Calu3 (cell line): ENCODE measurements at regions not wholly inside any gene's neighbourhood (a gene's known extent, or its start where the extent isn't known, plus 50 kb on each side); places are given as distances from the start of the nearest gene placed in this dataset.

Experiments used
- BruUV-seq: library from RNA; stranded (reverse); fragments of 400-500 nt; replicated peaks from 2 replicates; lab custom pipeline; 2021; lab: Mats Ljungman, UMichigan
- CTCF ChIA-PET: fragments of 300-600 bp; sonication (Branson Sonifier 250); formaldehyde crosslinking; loops from one replicate; lab custom pipeline; 2022; ENCODE audit warnings: antibody characterized with exemption; lab: Charles Lee
- DNase-seq: peaks from one replicate; pipeline ENCODE4 v3.0.0; 2022
- H3K27ac Mint-ChIP-seq: one replicate; pipeline ENCODE4 v1.8.0; 2022; ENCODE audit warnings: mixed read lengths; ENCODE audit not compliant: unreplicated experiment
- H3K27me3 Mint-ChIP-seq: one replicate; pipeline ENCODE4 v1.8.0; 2022; ENCODE audit warnings: mixed read lengths; ENCODE audit not compliant: unreplicated experiment
- H3K36me3 Mint-ChIP-seq: one replicate; pipeline ENCODE4 v1.8.0; 2022; ENCODE audit warnings: mild to moderate bottlenecking, moderate library complexity, mixed read lengths; ENCODE audit not compliant: insufficient read depth, unreplicated experiment
- H3K4me1 Mint-ChIP-seq: one replicate; pipeline ENCODE4 v1.8.0; 2022; ENCODE audit warnings: mild to moderate bottlenecking, low read depth, mixed read lengths; ENCODE audit not compliant: unreplicated experiment
- H3K4me3 Mint-ChIP-seq: one replicate; pipeline ENCODE4 v1.8.0; 2022; ENCODE audit warnings: mild to moderate bottlenecking, low read depth, moderate library complexity, mixed read lengths; ENCODE audit not compliant: unreplicated experiment
- H3K9me3 Mint-ChIP-seq: one replicate; pipeline ENCODE4 v1.8.0; 2022; ENCODE audit warnings: low read depth, mixed read lengths; ENCODE audit not compliant: unreplicated experiment
- intact Hi-C: fragments of 100-400 bp; cut with micrococcal nuclease; formaldehyde crosslinking; loops from one replicate; pipeline ENCODE4 v1.10.0; 2022; ENCODE audit not compliant: unreplicated experiment
- TF ChIP-seq, protein P1 (sequence below): fragments of 200-600 bp; IDR thresholded peaks from one replicate; pipeline ENCODE4 v1.8.0; 2022; ENCODE audit warnings: antibody characterized with exemption; ENCODE audit not compliant: unreplicated experiment

GRCh38 chr14:81751198-81751597 is 217.5 kb upstream of the SEL1L start:
- TF ChIP-seq, protein P1, sequence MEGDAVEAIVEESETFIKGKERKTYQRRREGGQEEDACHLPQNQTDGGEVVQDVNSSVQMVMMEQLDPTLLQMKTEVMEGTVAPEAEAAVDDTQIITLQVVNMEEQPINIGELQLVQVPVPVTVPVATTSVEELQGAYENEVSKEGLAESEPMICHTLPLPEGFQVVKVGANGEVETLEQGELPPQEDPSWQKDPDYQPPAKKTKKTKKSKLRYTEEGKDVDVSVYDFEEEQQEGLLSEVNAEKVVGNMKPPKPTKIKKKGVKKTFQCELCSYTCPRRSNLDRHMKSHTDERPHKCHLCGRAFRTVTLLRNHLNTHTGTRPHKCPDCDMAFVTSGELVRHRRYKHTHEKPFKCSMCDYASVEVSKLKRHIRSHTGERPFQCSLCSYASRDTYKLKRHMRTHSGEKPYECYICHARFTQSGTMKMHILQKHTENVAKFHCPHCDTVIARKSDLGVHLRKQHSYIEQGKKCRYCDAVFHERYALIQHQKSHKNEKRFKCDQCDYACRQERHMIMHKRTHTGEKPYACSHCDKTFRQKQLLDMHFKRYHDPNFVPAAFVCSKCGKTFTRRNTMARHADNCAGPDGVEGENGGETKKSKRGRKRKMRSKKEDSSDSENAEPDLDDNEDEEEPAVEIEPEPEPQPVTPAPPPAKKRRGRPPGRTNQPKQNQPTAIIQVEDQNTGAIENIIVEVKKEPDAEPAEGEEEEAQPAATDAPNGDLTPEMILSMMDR, result no peak
- H3K4me3 Mint-ChIP-seq, result no peak overlapping the region
- H3K36me3 Mint-ChIP-seq, result no peaks in the 10 kb centered on the region
- H3K27ac Mint-ChIP-seq, result no peak overlapping the region
- peaks cover 11% of the 10 kb centered on the region for H3K9me3 Mint-ChIP-seq
- H3K27me3 Mint-ChIP-seq, result no peaks in the 10 kb centered on the region
- no peak for DNase-seq
- no peaks in the 10 kb centered on the region for H3K4me1 Mint-ChIP-seq
- CTCF ChIA-PET, result no interaction called here
- BruUV-seq, result no TSS peak
- intact Hi-C loops, result no loop called here

- Mint-ChIP-seq H3K4me3 (no peak overlapping the region), H3K9me3 (peaks cover 4% of the 10 kb centered on the region), H3K4me1 (no peaks in the 10 kb centered on the region), H3K27me3 (no peaks in the 10 kb centered on the region), H3K36me3 (no peaks in the 10 kb centered on the region), H3K27ac (no peak overlapping the region)
- CTCF ChIA-PET, result no interaction called here
- intact Hi-C loops, result no loop called here
- no TSS peak for BruUV-seq
- no peak for DNase-seq
- TF ChIP-seq, protein P1, result no peak
These were observed 225.9 kb upstream of the SEL1L start for GRCh38 chr14:81759541-81759940.

DNA sequence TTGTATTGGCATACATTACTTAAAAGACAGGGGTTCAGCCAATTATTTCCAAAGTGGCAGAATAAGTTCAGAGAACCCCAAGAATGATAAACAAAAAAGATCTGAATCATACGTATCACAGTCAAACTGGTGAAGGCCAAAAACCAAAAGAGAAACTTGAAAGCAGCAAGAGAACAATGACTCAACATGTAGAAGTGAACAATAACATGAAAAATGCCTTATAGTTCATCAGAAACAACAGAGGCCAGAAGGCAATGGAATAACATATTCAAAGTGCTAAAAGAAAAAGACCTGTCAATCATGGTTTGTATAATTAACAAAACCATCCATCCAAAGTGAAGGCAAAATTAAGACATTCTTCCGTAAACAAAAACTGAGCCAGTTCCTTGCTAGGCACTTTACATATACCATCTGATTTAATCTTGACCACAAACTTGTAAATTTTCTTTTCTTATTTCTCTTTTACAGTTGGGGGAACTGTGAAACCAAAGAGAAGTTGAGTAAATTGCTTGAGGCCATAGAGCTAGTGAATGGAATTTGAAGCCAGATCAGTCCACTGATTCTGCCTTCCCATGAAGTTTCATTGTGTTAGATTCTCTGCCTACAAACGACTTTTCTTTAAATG is 232.1 kb upstream of the SEL1L start:
- peaks cover 12% of the 10 kb centered on the region for H3K9me3 Mint-ChIP-seq
- BruUV-seq, result no TSS peak
- H3K4me1 Mint-ChIP-seq, result no peaks in the 10 kb centered on the region
- no peaks in the 10 kb centered on the region for H3K27me3 Mint-ChIP-seq
- DNase-seq, result no peak
- CTCF ChIA-PET, result no interaction called here
- no peak overlapping the region for H3K27ac Mint-ChIP-seq
- no peak overlapping the region for H3K4me3 Mint-ChIP-seq
- no peaks in the 10 kb centered on the region for H3K36me3 Mint-ChIP-seq
- TF ChIP-seq, protein P1, result no peak
- intact Hi-C loops, result no loop called here

DNA sequence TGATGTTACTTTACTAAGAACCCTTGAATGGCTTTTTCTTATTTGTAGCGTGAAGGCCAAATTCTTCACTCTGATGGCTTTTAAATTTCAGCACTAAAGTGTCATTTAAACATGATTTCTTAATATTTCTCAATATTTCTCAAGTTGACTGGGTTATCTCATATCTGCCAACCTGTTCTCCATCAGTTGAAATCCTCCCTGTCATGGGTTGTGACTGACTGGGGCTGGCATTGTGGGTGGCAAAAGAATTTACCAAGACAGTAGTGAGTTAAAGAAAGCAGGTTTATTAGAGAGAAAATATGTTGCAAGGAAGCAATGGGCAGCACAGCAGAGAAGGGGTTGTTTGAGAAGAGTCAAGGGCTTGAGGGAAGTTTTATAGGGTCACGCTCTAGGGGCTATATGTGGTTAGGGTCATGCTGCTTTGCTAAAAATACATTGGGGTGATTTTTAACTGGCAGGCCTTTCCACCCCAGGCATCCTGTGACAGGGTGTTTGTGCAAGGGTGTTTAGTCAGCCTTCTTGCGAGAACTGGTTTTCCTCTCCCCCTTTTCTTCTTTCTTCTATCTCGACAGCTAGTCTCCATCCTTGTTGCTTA is 232.8 kb upstream of the SEL1L start:
- no peak overlapping the region for H3K27ac Mint-ChIP-seq
- BruUV-seq, result no TSS peak
- intact Hi-C loops, result no loop called here
- TF ChIP-seq, protein P1, result no peak
- H3K9me3 Mint-ChIP-seq, result peaks cover 12% of the 10 kb centered on the region
- CTCF ChIA-PET, result no interaction called here
- no peak overlapping the region for H3K4me3 Mint-ChIP-seq
- no peaks in the 10 kb centered on the region for H3K4me1 Mint-ChIP-seq
- H3K36me3 Mint-ChIP-seq, result no peaks in the 10 kb centered on the region
- no peak for DNase-seq
- no peaks in the 10 kb centered on the region for H3K27me3 Mint-ChIP-seq
